Transverse colon (tissue), 4 donors: ENCODE measurements at regions not wholly inside any gene's neighbourhood (a gene's known extent, or its start where the extent isn't known, plus 50 kb on each side); places are given as distances from the start of the nearest gene placed in this dataset.
A peak's percentile ranks its signal among the peaks of the same experiment; 100 is the strongest.

Experiments used
- DNase-seq: peaks from one replicate; pipeline ENCODE4 v3.0.0-alpha.2; 2019
- H3K27ac ChIP-seq, 4 donors: fragments of 200-600 bp; sonication (generic); 2 replicates each; pipeline ENCODE4 v1.5.1; 2016 to 2018; ENCODE audit warnings: inconsistent platforms in 4 of 4
- H3K27me3 ChIP-seq: fragments of 200-600 bp; sonication (generic); 2 replicates; pipeline ENCODE4 v1.5.1; 2017; ENCODE audit warnings: inconsistent platforms
- H3K36me3 ChIP-seq, 4 donors: fragments of 200-600 bp; sonication (generic); 2 replicates each; pipeline ENCODE4 v1.5.1; 2017 to 2019; ENCODE audit warnings: inconsistent platforms in 4 of 4
- H3K4me1 ChIP-seq, 4 donors: fragments of 200-600 bp; sonication (generic); 2 replicates each; pipeline ENCODE4 v1.5.1; 2017 to 2020; ENCODE audit warnings: inconsistent platforms in 4 of 4
- H3K4me3 ChIP-seq, 4 donors: fragments of 200-600 bp; sonication (generic); 1 replicate in 1 of 4; 2 replicates in 3 of 4; pipeline versions ENCODE4 v1.5.1 to v1.6.1; 2017 to 2019; ENCODE audit warnings: inconsistent platforms in 4 of 4
- H3K9me3 ChIP-seq, 2 donors: fragments of 200-600 bp; sonication (generic); 2 replicates each; pipeline ENCODE4 v1.5.1; 2017 to 2019; ENCODE audit warnings: inconsistent platforms in 2 of 2
- EP300 ChIP-seq: sonication (generic); formaldehyde crosslinking; IDR thresholded peaks from one replicate; pipeline ENCODE4 v1.6.1; 2017; ENCODE audit warnings: antibody characterized with exemption, low read depth
- POLR2A ChIP-seq: fragments of 450-650 bp; IDR thresholded peaks from one replicate; pipeline ENCODE4 v1.6.1; 2016; ENCODE audit warnings: antibody characterized with exemption, mild to moderate bottlenecking, moderate library complexity
- POLR2AphosphoS5 ChIP-seq, 3 donors: sonication (generic); formaldehyde crosslinking; IDR thresholded peaks; one replicate each; pipeline ENCODE4 v1.6.1; 2016; ENCODE audit warnings: antibody characterized with exemption in 3 of 3
- WGBS, 2 donors: methylation state at CpG; one replicate each; pipeline ENCODE4 v1.1.5; 2018; ENCODE audit warnings: low coverage in 1 of 2; 5-methylcytosine and 5-hydroxymethylcytosine counted together
- in situ Hi-C, 4 donors: fragments of 200-750 bp; cut with MboI; loops; one replicate each; pipeline versions ENCODE4 v1.15.0 to v1.15.1; 2017; ENCODE audit warnings: low sequenced_read_pairs in 3 of 4, low pct_ligation_motif_present in 1 of 4, low pct_unique_long_range_greater_than_20kb in 1 of 4
- intact Hi-C: fragments of 100-400 bp; cut with DNase I; formaldehyde crosslinking; loops from one replicate; pipeline ENCODE4 v1.15.1; 2023; ENCODE audit warnings: low total_unique reads
- TF ChIP-seq, protein P1 (sequence below), 5 experiments: fragments of 200-600 bp in 3 of 5; fragments of 450-650 bp in 2 of 5; sonication (generic) in 3 of 5; IDR thresholded peaks; 1 replicate in 2 of 5; 2 replicates in 3 of 5; pipeline ENCODE4 v1.5.1; 2016 to 2017; ENCODE audit warnings: antibody characterized with exemption in 5 of 5, inconsistent platforms in 3 of 5, mild to moderate bottlenecking in 2 of 5, moderate library complexity in 1 of 5

DNA sequence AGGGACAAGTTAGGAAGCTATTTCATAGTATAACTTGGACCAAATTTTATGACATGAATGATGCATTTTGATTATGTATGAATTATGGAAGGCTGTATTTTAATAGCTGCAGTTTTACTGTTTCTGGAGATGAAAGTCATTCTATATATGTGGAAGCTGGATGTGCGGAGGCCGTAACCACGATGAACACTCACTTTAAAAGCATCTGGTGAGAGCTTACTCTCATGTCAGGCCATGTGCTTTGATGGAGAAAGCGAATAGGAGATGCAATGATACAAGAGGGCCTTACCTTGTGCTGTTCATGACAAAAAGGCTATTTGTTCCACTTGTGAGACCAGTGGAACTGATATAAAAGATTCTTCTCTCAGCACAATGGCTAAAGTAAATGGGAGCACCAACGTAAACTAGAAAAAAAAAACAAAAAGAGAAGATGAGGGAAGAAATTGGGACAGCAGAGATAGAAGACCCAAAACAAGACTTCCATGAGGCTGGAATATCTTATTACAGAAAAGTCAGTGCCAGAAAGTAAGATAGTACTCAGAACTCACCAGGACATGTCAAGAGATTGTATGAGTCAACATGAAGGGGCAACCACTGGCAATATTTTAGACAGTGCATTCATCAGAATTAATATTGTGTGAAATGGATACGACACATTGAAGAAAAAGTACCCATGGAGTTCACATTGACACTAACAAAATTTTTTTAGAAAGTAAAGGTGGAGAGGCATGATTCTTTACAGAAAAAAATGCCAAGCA, 63.3 kb upstream of the GAB1 start:
- Histone ChIP-seq H3K4me3 (no peak overlapping the region), H3K27me3 (no peaks in the 10 kb centered on the region), H3K9me3 (peaks cover 0 to 4% of the 10 kb centered on the region in 2 donors), H3K27ac (no peak overlapping the region), H3K36me3 (no peaks in the 10 kb centered on the region), H3K4me1 (no peaks in the 10 kb centered on the region)
- intact Hi-C loops (no loop called here), in situ Hi-C loops (no loop called here)
- WGBS, 2 donors = 87 to 95% methylated on average over 2 to 6 of the region's 6 CpGs
- DNase-seq = no peak
- no peak for TF ChIP-seq EP300
- TF ChIP-seq POLR2AphosphoS5 (IDR thresholded peaks at IDR 0.05) = no peak
- TF ChIP-seq, protein P1, sequence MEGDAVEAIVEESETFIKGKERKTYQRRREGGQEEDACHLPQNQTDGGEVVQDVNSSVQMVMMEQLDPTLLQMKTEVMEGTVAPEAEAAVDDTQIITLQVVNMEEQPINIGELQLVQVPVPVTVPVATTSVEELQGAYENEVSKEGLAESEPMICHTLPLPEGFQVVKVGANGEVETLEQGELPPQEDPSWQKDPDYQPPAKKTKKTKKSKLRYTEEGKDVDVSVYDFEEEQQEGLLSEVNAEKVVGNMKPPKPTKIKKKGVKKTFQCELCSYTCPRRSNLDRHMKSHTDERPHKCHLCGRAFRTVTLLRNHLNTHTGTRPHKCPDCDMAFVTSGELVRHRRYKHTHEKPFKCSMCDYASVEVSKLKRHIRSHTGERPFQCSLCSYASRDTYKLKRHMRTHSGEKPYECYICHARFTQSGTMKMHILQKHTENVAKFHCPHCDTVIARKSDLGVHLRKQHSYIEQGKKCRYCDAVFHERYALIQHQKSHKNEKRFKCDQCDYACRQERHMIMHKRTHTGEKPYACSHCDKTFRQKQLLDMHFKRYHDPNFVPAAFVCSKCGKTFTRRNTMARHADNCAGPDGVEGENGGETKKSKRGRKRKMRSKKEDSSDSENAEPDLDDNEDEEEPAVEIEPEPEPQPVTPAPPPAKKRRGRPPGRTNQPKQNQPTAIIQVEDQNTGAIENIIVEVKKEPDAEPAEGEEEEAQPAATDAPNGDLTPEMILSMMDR (IDR thresholded peaks at IDR 0.05) = no peak
- TF ChIP-seq POLR2A = no peak

DNA sequence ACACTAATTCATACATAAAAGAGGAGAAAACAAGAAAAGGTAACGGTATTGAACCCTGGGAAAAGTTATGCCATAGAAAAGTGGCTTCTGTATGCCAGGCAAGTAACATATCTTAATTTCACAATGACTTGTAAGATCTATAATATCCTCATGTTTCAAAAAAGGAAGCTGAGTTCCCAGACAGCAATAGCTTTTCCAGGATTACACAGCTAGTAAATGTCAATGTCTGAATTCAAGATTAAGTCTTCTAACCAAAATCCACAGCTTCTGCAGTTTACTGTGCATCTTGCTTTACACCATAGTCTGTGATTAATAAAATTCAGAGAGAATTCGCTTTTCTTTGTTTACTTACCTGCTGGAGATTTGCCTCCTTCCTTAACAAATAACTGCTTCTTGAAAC, 55.8 kb upstream of the GAB1 start:
- Histone ChIP-seq H3K27me3 (no peaks in the 10 kb centered on the region), H3K9me3 (no peaks in the 10 kb centered on the region), H3K27ac (no peak overlapping the region), H3K4me1 (peaks cover 0 to 2% (median 0%) of the 10 kb centered on the region in 4 donors), H3K36me3 (no peaks in the 10 kb centered on the region), H3K4me3 (no peak overlapping the region)
- no peak for DNase-seq
- 76 to 79% methylated on average over 2 of the region's 2 CpGs for WGBS, 2 donors
- intact Hi-C loops (no loop called here), in situ Hi-C loops (no loop called here)
- TF ChIP-seq POLR2A (no peak), POLR2AphosphoS5 (IDR thresholded peaks at IDR 0.05) (no peak), EP300 (no peak)
- TF ChIP-seq, protein P1 (IDR thresholded peaks at IDR 0.05) = no peak

DNA sequence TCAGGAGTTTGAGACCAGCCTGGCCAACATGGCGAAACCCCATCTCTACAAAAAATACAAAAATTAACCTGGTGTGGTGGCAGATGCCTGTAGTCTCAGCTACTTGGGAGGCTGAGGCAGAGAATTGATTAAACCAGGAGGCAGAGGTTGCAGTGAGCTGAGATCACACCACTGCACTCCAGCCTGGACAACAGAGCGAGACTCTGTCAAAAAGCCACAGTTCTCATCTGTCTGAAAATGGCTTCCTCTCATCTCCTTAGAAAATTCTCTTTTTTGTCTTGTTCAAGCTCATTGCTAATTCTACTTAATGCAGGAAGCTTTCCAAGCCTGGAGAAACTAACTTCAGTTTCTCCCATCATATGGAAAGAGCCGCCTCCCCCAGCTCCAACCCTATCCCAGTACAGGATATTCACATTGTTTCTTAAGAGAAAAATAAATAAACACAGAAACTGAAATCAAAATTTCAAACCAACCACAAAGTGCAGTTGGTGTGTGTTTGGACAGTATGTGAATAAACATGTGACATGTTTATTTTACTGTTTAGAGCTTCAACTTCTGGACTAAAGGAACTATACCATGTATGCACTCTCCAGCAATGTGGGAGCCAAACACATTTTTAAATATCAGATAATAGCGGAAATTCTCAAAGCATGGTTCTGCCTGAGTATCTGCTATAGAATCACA, 55.0 kb upstream of the GAB1 start:
- 82 to 90% methylated on average over 3 to 4 of the region's 4 CpGs for WGBS, 2 donors
- Histone ChIP-seq H3K4me1 (peaks cover 0 to 6% (median 0%) of the 10 kb centered on the region in 4 donors), H3K27ac (peak overlapping the region in 2 of 4 donors; percentile 4 to 14), H3K36me3 (no peaks in the 10 kb centered on the region), H3K4me3 (no peak overlapping the region), H3K27me3 (no peaks in the 10 kb centered on the region), H3K9me3 (no peaks in the 10 kb centered on the region)
- no peak for TF ChIP-seq POLR2AphosphoS5 (IDR thresholded peaks at IDR 0.05)
- TF ChIP-seq, protein P1 (IDR thresholded peaks at IDR 0.05) = no peak
- TF ChIP-seq EP300 = no peak
- TF ChIP-seq POLR2A = no peak
- in situ Hi-C loops (no loop called here), intact Hi-C loops (no loop called here)
- DNase-seq = no peak

DNA sequence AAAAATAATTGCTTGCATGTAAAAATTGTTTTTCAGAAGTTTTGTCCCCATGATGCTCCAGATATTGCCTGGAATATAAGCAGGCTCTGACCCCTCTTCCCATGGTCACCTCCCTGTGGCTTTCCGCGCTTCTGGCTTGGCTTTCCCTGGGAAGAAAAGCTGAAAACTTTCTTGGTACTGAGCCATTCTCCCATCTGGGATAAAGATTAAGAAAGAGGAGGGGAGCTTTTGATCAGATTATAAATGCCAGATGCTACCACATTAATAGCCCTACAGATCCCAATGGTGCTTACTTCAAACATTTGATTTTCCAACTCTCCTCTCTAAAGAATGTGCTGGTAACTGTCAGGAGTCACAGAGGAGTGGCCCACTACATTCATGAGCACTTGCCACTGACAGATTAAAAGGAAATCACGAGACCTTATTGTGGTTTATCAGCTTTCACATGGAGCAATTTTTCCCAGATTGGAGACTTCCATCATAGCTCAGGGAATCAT, 54.4 kb upstream of the GAB1 start:
- Histone ChIP-seq H3K4me3 (no peak overlapping the region), H3K9me3 (no peaks in the 10 kb centered on the region), H3K27me3 (no peaks in the 10 kb centered on the region), H3K36me3 (no peaks in the 10 kb centered on the region), H3K4me1 (peaks cover 0 to 7% (median 0%) of the 10 kb centered on the region in 4 donors), H3K27ac (peak overlapping the region in 2 of 4 donors; percentile 4 to 14)
- TF ChIP-seq POLR2AphosphoS5 (IDR thresholded peaks at IDR 0.05) = no peak
- in situ Hi-C loops = no loop called here
- DNase-seq = no peak
- intact Hi-C loops = no loop called here
- 70 to 89% methylated on average over 2 to 3 of the region's 3 CpGs for WGBS, 2 donors
